Activated B cell treated with CpG ODN at 0.5 μM for 24 hours (primary cell): ENCODE measurements at regions not wholly inside any gene's neighbourhood (a gene's known extent, or its start where the extent isn't known, plus 50 kb on each side); places are given as distances from the start of the nearest gene placed in this dataset.

Experiments used
- ATAC-seq: fragments of 200-7000 bp; cut with Tn5 transposase; one replicate; pipeline ENCODE4 v1.10.0; 2021; ENCODE audit warnings: low read depth, mild to moderate bottlenecking, moderate library complexity
- CTCF ChIA-PET: fragments of 350-600 bp; sonication (Branson Sonifier 250); formaldehyde crosslinking; loops from one replicate; lab custom pipeline; 2021; ENCODE audit warnings: antibody characterized with exemption; lab: Charles Lee
- POLR2A ChIA-PET: fragments of 350-600 bp; sonication (Branson Sonifier 250); formaldehyde crosslinking; loops from one replicate; lab custom pipeline; 2021; ENCODE audit warnings: antibody characterized with exemption; lab: Charles Lee
- DNase-seq: peaks from one replicate; pipeline ENCODE4 v3.0.0; 2022
- H3K27ac Mint-ChIP-seq: one replicate; pipeline ENCODE4 v1.8.0; 2020; ENCODE audit warnings: mixed read lengths
- H3K27me3 Mint-ChIP-seq: one replicate; pipeline ENCODE4 v1.8.0; 2021; ENCODE audit warnings: mixed read lengths
- H3K36me3 Mint-ChIP-seq: one replicate; pipeline ENCODE4 v1.8.0; 2021; ENCODE audit warnings: low read depth, mixed read lengths
- H3K4me1 Mint-ChIP-seq: one replicate; pipeline ENCODE4 v1.8.0; 2021; ENCODE audit warnings: mixed read lengths
- H3K4me3 Mint-ChIP-seq: one replicate; pipeline ENCODE4 v1.8.0; 2020; ENCODE audit warnings: mild to moderate bottlenecking, mixed read lengths
- H3K9me3 Mint-ChIP-seq: one replicate; pipeline ENCODE4 v1.8.0; 2020; ENCODE audit warnings: mixed read lengths
- CTCF ChIP-seq: fragments of 200-600 bp; IDR thresholded peaks from one replicate; pipeline ENCODE4 v1.8.0; 2022; ENCODE audit warnings: antibody characterized with exemption, mild to moderate bottlenecking
- intact Hi-C: fragments of 100-400 bp; cut with micrococcal nuclease; formaldehyde crosslinking; loops from one replicate; pipeline ENCODE4 v1.15.1; 2024

- no peaks in the 10 kb centered on the region for H3K27me3 Mint-ChIP-seq
- CTCF ChIA-PET: no interaction called here
Observed at GRCh38 chr10:32153252-32153651, 97.0 kb upstream of the KIF5B start.

DNA sequence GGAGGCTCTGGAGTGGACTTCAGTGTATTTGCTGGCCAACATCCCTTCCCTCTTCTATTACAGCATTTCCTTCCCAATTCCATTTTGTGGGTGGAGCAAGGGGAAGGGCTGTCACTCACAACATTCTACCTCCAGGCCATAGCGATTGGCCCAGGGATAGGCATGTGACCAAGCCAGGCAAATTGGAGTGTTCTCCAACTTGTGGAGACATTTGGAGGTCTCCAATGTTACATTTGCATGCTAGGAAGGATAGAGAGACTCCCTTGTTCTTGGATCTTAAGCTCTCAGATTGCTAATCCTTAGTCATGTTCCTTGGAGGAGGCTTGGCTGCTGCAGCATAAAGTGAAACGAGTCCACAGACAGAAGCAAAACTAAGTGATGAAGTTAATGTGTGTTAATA is 95.6 kb upstream of the KIF5B start:
- intact Hi-C loops: no loop called here

More at GRCh38 chr10:32153252-32153651, 97.0 kb upstream of the KIF5B start:
- DNase-seq (no peak), ATAC-seq (no peak)
- Mint-ChIP-seq H3K36me3 (no peaks in the 10 kb centered on the region), H3K4me3 (no peak overlapping the region), H3K4me1 (no peaks in the 10 kb centered on the region), H3K9me3 (peaks cover 14% of the 10 kb centered on the region), H3K27ac (no peak overlapping the region)
- POLR2A ChIA-PET: no interaction called here
- intact Hi-C loops: no loop called here
- no peak for TF ChIP-seq CTCF

DNA sequence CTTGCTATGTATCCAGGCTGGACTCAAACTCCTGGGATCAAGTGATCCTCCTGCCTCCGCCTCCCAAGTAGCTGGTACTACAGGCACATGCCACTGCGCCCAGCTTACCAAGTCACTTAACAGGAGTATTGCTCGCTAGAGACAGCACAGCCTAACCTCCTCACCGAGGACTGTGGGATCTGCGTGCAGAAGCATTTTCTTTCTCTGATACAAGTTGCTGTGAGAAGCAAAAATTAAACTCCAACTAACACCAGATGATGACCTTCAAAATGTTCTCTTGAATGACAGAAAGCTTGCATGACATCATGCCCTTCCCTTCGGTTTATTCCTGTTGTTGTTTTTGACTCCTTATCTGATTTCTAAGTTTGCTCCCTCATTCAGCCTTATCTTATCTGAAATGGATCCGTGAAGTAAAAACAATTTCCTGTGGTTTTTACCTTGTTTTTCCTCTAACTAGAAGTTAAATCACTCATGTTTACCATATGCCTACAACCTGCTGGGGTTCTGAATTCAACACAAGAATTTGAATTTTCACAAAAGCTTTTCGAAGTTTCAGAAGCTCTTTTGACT is 94.4 kb upstream of the KIF5B start:
- ATAC-seq (no peak), DNase-seq (no peak)
- Mint-ChIP-seq H3K4me3 (no peak overlapping the region), H3K27me3 (no peaks in the 10 kb centered on the region), H3K36me3 (no peaks in the 10 kb centered on the region), H3K9me3 (peaks cover 15% of the 10 kb centered on the region), H3K4me1 (no peaks in the 10 kb centered on the region), H3K27ac (no peak overlapping the region)
- POLR2A ChIA-PET: no interaction called here
- intact Hi-C loops: no loop called here
- CTCF ChIA-PET: no interaction called here
- TF ChIP-seq CTCF: no peak

More for the DNA sequence above, 95.6 kb upstream of the KIF5B start:
- Mint-ChIP-seq H3K27ac (no peak overlapping the region), H3K9me3 (peaks cover 17% of the 10 kb centered on the region), H3K4me3 (no peak overlapping the region), H3K36me3 (no peaks in the 10 kb centered on the region), H3K27me3 (no peaks in the 10 kb centered on the region), H3K4me1 (no peaks in the 10 kb centered on the region)
- DNase-seq: no peak
- no peak for ATAC-seq
- ChIA-PET CTCF (no interaction called here), POLR2A (no interaction called here)
- no peak for TF ChIP-seq CTCF

DNA sequence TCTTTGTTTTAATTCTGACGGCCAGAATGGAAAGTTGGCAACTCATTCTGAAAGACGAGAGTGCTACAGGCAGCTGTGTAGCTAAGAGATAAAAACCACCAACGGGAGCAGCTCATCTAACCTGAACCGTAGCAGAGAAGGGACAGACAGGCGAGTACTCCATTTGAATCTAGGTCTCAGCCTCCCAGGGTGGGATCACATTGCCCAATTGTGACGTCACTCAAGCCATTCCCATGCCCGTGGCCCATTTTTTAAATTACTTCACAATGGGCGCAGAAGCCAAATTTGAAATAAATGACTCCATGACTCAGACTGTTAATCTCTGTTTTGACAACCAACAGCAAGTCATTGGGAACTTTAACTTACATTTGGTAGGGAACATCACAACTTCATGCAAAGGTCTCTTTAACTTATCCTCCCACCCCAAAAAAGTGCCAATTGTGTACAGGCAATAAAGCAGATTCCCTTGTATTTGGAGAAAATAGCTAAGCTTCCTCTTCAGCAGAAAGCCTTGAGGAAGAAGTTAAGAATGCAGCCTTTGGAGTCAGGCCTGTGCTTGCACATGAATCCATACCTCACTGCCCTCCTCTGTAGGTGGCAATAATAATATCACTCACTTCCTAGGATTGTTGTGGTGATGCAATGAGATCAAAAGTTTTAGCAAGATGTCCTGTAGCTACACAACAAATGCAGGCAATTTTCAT is 93.2 kb upstream of the KIF5B start:
- Mint-ChIP-seq H3K9me3 (peaks cover 12% of the 10 kb centered on the region), H3K27me3 (no peaks in the 10 kb centered on the region), H3K36me3 (no peaks in the 10 kb centered on the region), H3K4me1 (no peaks in the 10 kb centered on the region), H3K4me3 (no peak overlapping the region), H3K27ac (no peak overlapping the region)
- intact Hi-C loops: no loop called here
- ChIA-PET CTCF (no interaction called here), POLR2A (no interaction called here)
- no peak for TF ChIP-seq CTCF
- ATAC-seq (no peak), DNase-seq (no peak)

- Mint-ChIP-seq H3K27ac (no peak overlapping the region), H3K36me3 (no peaks in the 10 kb centered on the region), H3K4me3 (no peak overlapping the region), H3K27me3 (no peaks in the 10 kb centered on the region), H3K9me3 (peaks cover 12% of the 10 kb centered on the region), H3K4me1 (no peaks in the 10 kb centered on the region)
- no peak for DNase-seq
- TF ChIP-seq CTCF: no peak
- ChIA-PET CTCF (no interaction called here), POLR2A (no interaction called here)
- intact Hi-C loops: no loop called here
- no peak for ATAC-seq
Observed at GRCh38 chr10:32148864-32149251, 92.6 kb upstream of the KIF5B start.
